ENCODE measurements at regions not wholly inside any gene's neighbourhood (a gene's known extent, or its start where the extent isn't known, plus 50 kb on each side); places are given as distances from the start of the nearest gene placed in this dataset.
"Not testable (repeated sequence)": the region's sequence is repeated elsewhere in the genome, so short reads cannot be mapped to it uniquely, and the experiment has no call there.

DNA sequence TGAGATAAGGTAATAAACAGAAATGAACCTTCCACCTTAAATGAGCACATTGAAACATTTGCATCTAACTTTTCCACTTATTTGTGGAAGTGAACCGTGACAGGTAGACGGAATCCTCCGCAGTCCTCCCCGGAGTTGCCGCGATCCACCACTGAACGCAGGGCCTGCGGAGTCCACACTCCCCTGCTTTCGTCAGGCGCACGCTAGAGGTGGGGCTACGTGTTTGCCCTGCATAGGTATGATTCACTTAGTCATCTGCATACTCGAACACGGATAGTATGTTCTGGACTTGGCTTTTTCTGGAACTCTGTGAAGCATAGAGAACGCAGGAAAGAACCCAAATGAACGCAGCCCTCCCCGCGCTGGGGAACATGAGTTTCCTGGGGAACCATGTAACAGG, 272.8 kb upstream of the IRX4 start:
- Mint-ChIP-seq H3K4me3 (ENCODE audit: low read depth) (no peak overlapping the region), H3K36me3 (ENCODE audit: low read depth) (no peaks in the 10 kb centered on the region), H3K4me1 (ENCODE audit: low read depth) (no peaks in the 10 kb centered on the region), H3K27me3 (ENCODE audit: low read depth) (no peaks in the 10 kb centered on the region), H3K27ac (no peak overlapping the region), H3K9me3 (no peaks in the 10 kb centered on the region)
- no peak for DNase-seq (ENCODE audit: low spot score)
- intact Hi-C loops (cut with micrococcal nuclease) = no loop called here

- H3K9me3 Mint-ChIP-seq = no peaks in the 10 kb centered on the region
Measured at GRCh38 chr5:2153802-2154201, 271.1 kb upstream of the IRX4 start.

DNA sequence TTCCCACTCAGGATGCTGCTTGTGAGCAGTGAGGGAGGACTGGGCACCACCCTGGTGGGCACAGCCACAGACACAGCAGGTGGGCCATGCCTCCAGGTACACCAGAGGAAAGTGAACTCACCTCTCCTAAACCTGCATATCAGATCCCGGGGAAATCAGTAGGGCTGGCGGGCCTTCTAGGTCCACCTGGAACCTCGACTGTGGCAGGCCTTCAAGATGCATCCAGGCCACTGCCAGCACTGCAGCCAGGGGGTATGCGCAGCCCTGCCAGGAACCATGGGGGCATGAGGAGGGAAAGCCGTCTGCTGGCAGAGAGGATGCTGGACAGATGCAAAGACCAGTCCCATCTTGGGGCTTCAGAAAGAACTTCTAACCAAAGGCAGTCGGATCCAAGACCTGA, 270.6 kb upstream of the IRX4 start:
- no peaks in the 10 kb centered on the region for H3K27me3 Mint-ChIP-seq (ENCODE audit: low read depth)
- H3K4me3 Mint-ChIP-seq (ENCODE audit: low read depth) = no peak overlapping the region
- H3K4me1 Mint-ChIP-seq (ENCODE audit: low read depth) = peaks cover 3% of the 10 kb centered on the region
- no peak for DNase-seq (ENCODE audit: low spot score)
- no peak overlapping the region for H3K27ac Mint-ChIP-seq
- no peaks in the 10 kb centered on the region for H3K9me3 Mint-ChIP-seq
- no peaks in the 10 kb centered on the region for H3K36me3 Mint-ChIP-seq (ENCODE audit: low read depth)
- intact Hi-C loops (cut with micrococcal nuclease) = no loop called here

More at GRCh38 chr5:2153802-2154201, 271.1 kb upstream of the IRX4 start:
- no peak for DNase-seq (ENCODE audit: low spot score)
- intact Hi-C loops (cut with micrococcal nuclease) = no loop called here
- Mint-ChIP-seq H3K27me3 (ENCODE audit: low read depth) (no peaks in the 10 kb centered on the region), H3K36me3 (ENCODE audit: low read depth) (no peaks in the 10 kb centered on the region), H3K27ac (no peak overlapping the region), H3K4me1 (ENCODE audit: low read depth) (peaks cover 3% of the 10 kb centered on the region), H3K4me3 (ENCODE audit: low read depth) (no peak overlapping the region)

GRCh38 chr5:2151301-2151888, 268.7 kb upstream of the IRX4 start:
- H3K36me3 Mint-ChIP-seq (ENCODE audit: low read depth); intact Hi-C loops (cut with micrococcal nuclease); H3K27me3 Mint-ChIP-seq (ENCODE audit: low read depth); H3K4me1 Mint-ChIP-seq (ENCODE audit: low read depth); DNase-seq (ENCODE audit: low spot score); H3K4me3 Mint-ChIP-seq (ENCODE audit: low read depth); H3K27ac Mint-ChIP-seq; H3K9me3 Mint-ChIP-seq: not testable (repeated sequence)

GRCh38 chr5:2149195-2149539, 266.4 kb upstream of the IRX4 start:
- Mint-ChIP-seq H3K4me3 (ENCODE audit: low read depth) (no peak overlapping the region), H3K27me3 (ENCODE audit: low read depth) (no peaks in the 10 kb centered on the region), H3K36me3 (ENCODE audit: low read depth) (no peaks in the 10 kb centered on the region), H3K9me3 (no peaks in the 10 kb centered on the region), H3K4me1 (ENCODE audit: low read depth) (peaks cover 3% of the 10 kb centered on the region), H3K27ac (no peak overlapping the region)
- no peak for DNase-seq (ENCODE audit: low spot score)
- intact Hi-C loops (cut with micrococcal nuclease) = no loop called here

- DNase-seq (ENCODE audit: low spot score) = no peak
- Mint-ChIP-seq H3K27ac (no peak overlapping the region), H3K9me3 (no peaks in the 10 kb centered on the region), H3K27me3 (ENCODE audit: low read depth) (no peaks in the 10 kb centered on the region), H3K36me3 (ENCODE audit: low read depth) (no peaks in the 10 kb centered on the region), H3K4me3 (ENCODE audit: low read depth) (no peak overlapping the region), H3K4me1 (ENCODE audit: low read depth) (peaks cover 3% of the 10 kb centered on the region)
- intact Hi-C loops (cut with micrococcal nuclease) = no loop called here
Measured at GRCh38 chr5:2148312-2149194, 265.8 kb upstream of the IRX4 start.

- H3K27me3 Mint-ChIP-seq (ENCODE audit: low read depth) = no peaks in the 10 kb centered on the region
- intact Hi-C loops (cut with micrococcal nuclease) = no loop called here
- no peak overlapping the region for H3K27ac Mint-ChIP-seq
- no peak for DNase-seq (ENCODE audit: low spot score)
- no peaks in the 10 kb centered on the region for H3K9me3 Mint-ChIP-seq
- H3K4me1 Mint-ChIP-seq (ENCODE audit: low read depth) = peaks cover 3% of the 10 kb centered on the region
- H3K36me3 Mint-ChIP-seq (ENCODE audit: low read depth) = no peaks in the 10 kb centered on the region
- H3K4me3 Mint-ChIP-seq (ENCODE audit: low read depth) = no peak overlapping the region
Measured at GRCh38 chr5:2147504-2148311, 265.0 kb upstream of the IRX4 start.

DNA sequence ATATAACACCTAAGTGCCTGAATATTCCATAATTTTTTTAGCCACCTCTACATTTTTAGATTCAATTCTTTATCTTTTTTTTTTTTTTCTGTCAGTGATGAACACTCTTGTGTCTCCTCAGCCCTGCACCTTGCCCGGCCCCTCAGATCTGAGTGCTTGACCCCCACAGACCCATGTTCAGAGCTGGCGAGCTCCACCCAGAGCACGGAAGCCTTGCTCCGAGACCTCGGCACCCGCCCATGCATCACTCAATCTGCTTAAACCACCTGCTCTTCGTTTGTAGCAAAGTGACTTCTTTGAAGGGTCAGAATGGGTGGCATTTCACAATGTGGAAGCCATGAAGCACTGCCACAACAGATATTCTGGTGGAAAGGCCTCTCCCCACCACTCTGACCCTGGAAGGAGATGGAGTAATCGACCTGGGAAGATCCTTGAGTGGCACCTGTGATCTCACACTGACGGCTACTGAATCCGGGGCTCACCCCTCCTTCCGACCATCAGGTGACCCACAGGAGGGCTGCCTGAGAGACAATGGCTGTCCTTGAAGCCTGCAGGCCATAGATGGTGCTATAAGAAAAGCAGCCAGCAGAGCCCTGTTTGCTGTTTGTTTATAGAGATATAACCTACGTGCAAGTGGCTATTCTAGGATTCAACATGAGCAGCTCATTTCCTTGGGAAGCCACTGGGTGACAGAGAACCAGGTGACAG, 261.1 kb upstream of the IRX4 start:
- no peaks in the 10 kb centered on the region for H3K36me3 Mint-ChIP-seq (ENCODE audit: low read depth)
- DNase-seq (ENCODE audit: low spot score) = no peak
- intact Hi-C loops (cut with micrococcal nuclease) = no loop called here
- H3K27ac Mint-ChIP-seq = no peak overlapping the region
- no peaks in the 10 kb centered on the region for H3K9me3 Mint-ChIP-seq
- H3K4me3 Mint-ChIP-seq (ENCODE audit: low read depth) = no peak overlapping the region
- no peaks in the 10 kb centered on the region for H3K27me3 Mint-ChIP-seq (ENCODE audit: low read depth)
- no peaks in the 10 kb centered on the region for H3K4me1 Mint-ChIP-seq (ENCODE audit: low read depth)

DNA sequence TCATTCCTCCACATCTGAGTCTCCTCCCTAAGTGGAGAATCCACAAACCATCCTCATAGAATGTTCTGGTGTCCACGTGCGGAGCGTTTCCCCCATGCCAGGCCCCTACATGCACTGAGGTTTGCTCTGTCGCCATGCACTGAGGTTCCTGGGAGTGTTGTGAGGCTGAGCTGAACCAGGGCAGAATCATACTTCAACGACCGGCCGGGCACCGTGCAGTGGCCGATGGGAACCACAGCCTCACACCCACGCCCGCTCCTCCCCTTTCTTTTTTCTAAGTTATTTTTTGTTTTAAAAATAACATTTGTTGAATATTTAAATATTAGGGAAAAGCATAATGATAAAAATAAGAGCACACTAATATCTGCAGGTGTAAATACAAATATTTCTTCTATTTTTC, 260.4 kb upstream of the IRX4 start:
- intact Hi-C loops (cut with micrococcal nuclease) = no loop called here
- no peak overlapping the region for H3K27ac Mint-ChIP-seq
- no peaks in the 10 kb centered on the region for H3K36me3 Mint-ChIP-seq (ENCODE audit: low read depth)
- H3K4me1 Mint-ChIP-seq (ENCODE audit: low read depth) = no peaks in the 10 kb centered on the region
- no peaks in the 10 kb centered on the region for H3K9me3 Mint-ChIP-seq
- DNase-seq (ENCODE audit: low spot score) = no peak
- no peak overlapping the region for H3K4me3 Mint-ChIP-seq (ENCODE audit: low read depth)
- H3K27me3 Mint-ChIP-seq (ENCODE audit: low read depth) = no peaks in the 10 kb centered on the region

GRCh38 chr5:2142456-2142954, 259.8 kb upstream of the IRX4 start:
- no peaks in the 10 kb centered on the region for H3K4me1 Mint-ChIP-seq (ENCODE audit: low read depth)
- H3K27ac Mint-ChIP-seq = no peak overlapping the region
- intact Hi-C loops (cut with micrococcal nuclease) = no loop called here
- H3K27me3 Mint-ChIP-seq (ENCODE audit: low read depth) = no peaks in the 10 kb centered on the region
- no peaks in the 10 kb centered on the region for H3K36me3 Mint-ChIP-seq (ENCODE audit: low read depth)
- no peak overlapping the region for H3K4me3 Mint-ChIP-seq (ENCODE audit: low read depth)
- no peaks in the 10 kb centered on the region for H3K9me3 Mint-ChIP-seq
- no peak for DNase-seq (ENCODE audit: low spot score)

GRCh38 chr5:2141254-2142000, 258.7 kb upstream of the IRX4 start:
- H3K27ac Mint-ChIP-seq = no peak overlapping the region
- intact Hi-C loops (cut with micrococcal nuclease) = no loop called here
- no peaks in the 10 kb centered on the region for H3K27me3 Mint-ChIP-seq (ENCODE audit: low read depth)
- H3K4me3 Mint-ChIP-seq (ENCODE audit: low read depth) = no peak overlapping the region
- peaks cover 2% of the 10 kb centered on the region for H3K4me1 Mint-ChIP-seq (ENCODE audit: low read depth)
- DNase-seq (ENCODE audit: low spot score) = no peak
- no peaks in the 10 kb centered on the region for H3K36me3 Mint-ChIP-seq (ENCODE audit: low read depth)
- H3K9me3 Mint-ChIP-seq = peaks cover 6% of the 10 kb centered on the region

Data from activated T-helper 2 cell treated with anti-CD3 and anti-CD28 coated beads, Interferon-gamma antibody, Interleukin-2, Interleukin-4, amounts not matched to agents 10 μg/mL and 5 μg/mL and 100 μg/mL, durations not matched to agents 14 hours and 24 hours and 36 hours (primary cell).